ENCODE measurements at regions not wholly inside any gene's neighbourhood (a gene's known extent, or its start where the extent isn't known, plus 50 kb on each side); places are given as distances from the start of the nearest gene placed in this dataset.

DNA sequence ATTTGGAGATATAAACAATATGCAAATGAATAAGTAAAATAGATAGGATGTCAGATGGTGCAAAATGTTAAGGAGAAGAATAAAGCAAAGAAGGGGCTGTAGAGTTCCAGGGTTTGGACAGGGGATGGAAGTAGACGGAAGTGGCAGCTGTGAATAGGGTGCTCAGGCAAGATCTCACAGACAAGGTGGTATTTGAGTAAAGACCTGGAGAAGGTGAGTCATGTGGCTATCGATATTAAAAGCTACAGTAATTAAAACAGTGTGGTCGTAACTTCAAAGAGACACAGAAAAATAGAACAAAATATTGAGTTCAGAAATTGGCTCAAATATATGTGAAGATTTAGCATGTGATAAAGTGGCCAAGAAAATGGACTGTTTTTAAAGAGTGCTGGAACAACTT, 61.3 kb upstream of the SLC38A2 start:
- Histone ChIP-seq H3K4me2 (ENCODE audit: low read length) (peak overlapping the region; percentile 71), H3K4me1 (ENCODE audit: control insufficient read depth in 1 of 2, insufficient read depth in 2 of 2, low read length in 2 of 2) (peaks cover 82 to 99% of the 10 kb centered on the region in 2 experiments), H3K79me2 (ENCODE audit: insufficient read depth, low read length) (peaks cover 5% of the 10 kb centered on the region; the same call in 1 of the 2 replicates), H3K9me2 (ENCODE audit: insufficient read depth) (no peaks in the 10 kb centered on the region), H3K9ac (ENCODE audit: low read length) (peak overlapping the region; percentile 52), H3K9me3 (ENCODE audit: control insufficient read depth in 1 of 2, insufficient read depth in 1 of 2, low read depth in 1 of 2, low read length in 2 of 2) (no peaks in the 10 kb centered on the region), H3K27ac (ENCODE audit: low read depth, low read length) (peak overlapping the region; percentile 76), H3K4me3 (replicated peaks in 1 of 2; ENCODE audit: low read depth in 1 of 2, low read length in 2 of 2) (peak overlapping the region in 1 of 2 experiments; percentile 25; a peak in 2 of 4 replicates), H4K20me1 (ENCODE audit: insufficient read depth) (no peaks in the 10 kb centered on the region), H3K36me3 (ENCODE audit: control insufficient read depth in 1 of 2, insufficient read depth in 2 of 2, low read length in 2 of 2) (no peaks in the 10 kb centered on the region), H3K27me3 (ENCODE audit: insufficient read depth, low read length) (no peaks in the 10 kb centered on the region), H2AFZ (ENCODE audit: low read depth, low read length, poor library complexity, severe bottlenecking) (no peak overlapping the region)
- POLR2A ChIA-PET: interaction anchor here (0.9 to 1.7 kb wide), 6 partner anchors 62 to 122 kb away, joined by 3 to 6 read pairs (median 4); no protein-coding TSS in a partner anchor
- CTCF ChIA-PET: no interaction called here
- no TSS peak for BruUV-seq (replicated peaks)
- ATAC-seq (peak; percentile 77), DNase-seq (ENCODE audit: low read depth, low spot score) (peak; percentile 75)
- intact Hi-C loops (cut with micrococcal nuclease): loop anchor here (5.0 kb wide), 1 partner anchor 58 kb away; no protein-coding TSS in a partner anchor
- TF ChIP-seq SRF (IDR thresholded peaks at IDR 0.05; ENCODE audit: low read depth) (0 out of 2 replicates have a peak, but pooled peaks have one; percentile 23), POLR2AphosphoS5 (IDR thresholded peaks at IDR 0.05; ENCODE audit: low read depth, low read length) (peak; percentile 60), CBX3 (IDR thresholded peaks at IDR 0.05; ENCODE audit: low read depth) (peak; percentile 87; the same call in 1 of the 2 replicates), CEBPB (IDR thresholded peaks at IDR 0.05; ENCODE audit: low read depth) (peak; percentile 47; the same call in 1 of the 2 replicates), SP1 (IDR thresholded peaks at IDR 0.05; ENCODE audit: low read depth) (peak; percentile 87), RAD21 (IDR thresholded peaks at IDR 0.05; ENCODE audit: low read depth) (no peak), ZNF274 (IDR thresholded peaks at IDR 0.05; ENCODE audit: low read depth, low read length) (no peak), TCF7L2 (IDR thresholded peaks at IDR 0.05; ENCODE audit: borderline replicate concordance, extremely low read depth, insufficient read depth, insufficient read length) (peak; percentile 95), EZH2phosphoT487 (IDR thresholded peaks at IDR 0.05; ENCODE audit: borderline replicate concordance) (no peak), FOSL1 (IDR thresholded peaks at IDR 0.05; ENCODE audit: low read depth) (peak; percentile 84), JUND (IDR thresholded peaks at IDR 0.05) (peak; percentile 92)
- TF ChIP-seq, protein P1, sequence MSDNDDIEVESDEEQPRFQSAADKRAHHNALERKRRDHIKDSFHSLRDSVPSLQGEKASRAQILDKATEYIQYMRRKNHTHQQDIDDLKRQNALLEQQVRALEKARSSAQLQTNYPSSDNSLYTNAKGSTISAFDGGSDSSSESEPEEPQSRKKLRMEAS (IDR thresholded peaks at IDR 0.05): peak; percentile 60
- TF ChIP-seq, protein P2, sequence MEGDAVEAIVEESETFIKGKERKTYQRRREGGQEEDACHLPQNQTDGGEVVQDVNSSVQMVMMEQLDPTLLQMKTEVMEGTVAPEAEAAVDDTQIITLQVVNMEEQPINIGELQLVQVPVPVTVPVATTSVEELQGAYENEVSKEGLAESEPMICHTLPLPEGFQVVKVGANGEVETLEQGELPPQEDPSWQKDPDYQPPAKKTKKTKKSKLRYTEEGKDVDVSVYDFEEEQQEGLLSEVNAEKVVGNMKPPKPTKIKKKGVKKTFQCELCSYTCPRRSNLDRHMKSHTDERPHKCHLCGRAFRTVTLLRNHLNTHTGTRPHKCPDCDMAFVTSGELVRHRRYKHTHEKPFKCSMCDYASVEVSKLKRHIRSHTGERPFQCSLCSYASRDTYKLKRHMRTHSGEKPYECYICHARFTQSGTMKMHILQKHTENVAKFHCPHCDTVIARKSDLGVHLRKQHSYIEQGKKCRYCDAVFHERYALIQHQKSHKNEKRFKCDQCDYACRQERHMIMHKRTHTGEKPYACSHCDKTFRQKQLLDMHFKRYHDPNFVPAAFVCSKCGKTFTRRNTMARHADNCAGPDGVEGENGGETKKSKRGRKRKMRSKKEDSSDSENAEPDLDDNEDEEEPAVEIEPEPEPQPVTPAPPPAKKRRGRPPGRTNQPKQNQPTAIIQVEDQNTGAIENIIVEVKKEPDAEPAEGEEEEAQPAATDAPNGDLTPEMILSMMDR (IDR thresholded peaks at IDR 0.05 in 2 of 3, conservative IDR thresholded peaks at IDR 0.05 in 1 of 3; ENCODE audit: borderline replicate concordance in 1 of 3, insufficient read depth in 1 of 3, low read depth in 2 of 3, low read length in 2 of 3): no peak
- RAD21 ChIA-PET (ENCODE audit: low non-redundant PET in 1 of 2, low total read pairs in 2 of 2, uncharacterized antibody in 2 of 2, unreplicated experiment in 2 of 2): no interaction called here

Data from HCT116 (cell line).